ENCODE measurements at regions not wholly inside any gene's neighbourhood (a gene's known extent, or its start where the extent isn't known, plus 50 kb on each side); places are given as distances from the start of the nearest gene placed in this dataset.

DNA sequence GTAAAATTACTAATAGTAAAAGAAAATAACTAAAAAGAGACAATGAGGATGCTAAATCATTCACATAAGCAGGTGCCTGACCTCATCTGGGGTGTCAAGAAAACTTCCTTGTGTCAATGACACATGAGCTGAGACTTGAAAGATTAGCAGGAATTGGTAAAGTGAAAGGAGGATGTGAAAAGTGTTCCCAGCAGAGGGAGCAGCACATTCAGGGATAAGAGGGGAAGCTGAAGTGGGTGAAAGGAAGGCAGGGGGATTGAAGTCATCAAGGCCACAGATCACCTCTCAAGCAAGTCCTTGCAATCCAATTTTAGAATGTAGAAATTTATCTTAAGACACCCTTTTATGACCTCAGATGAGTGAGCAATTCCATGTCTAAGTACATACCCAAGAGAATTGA is 60.2 kb upstream of the ACP3 start (continued):
- TF ChIP-seq, protein P1, sequence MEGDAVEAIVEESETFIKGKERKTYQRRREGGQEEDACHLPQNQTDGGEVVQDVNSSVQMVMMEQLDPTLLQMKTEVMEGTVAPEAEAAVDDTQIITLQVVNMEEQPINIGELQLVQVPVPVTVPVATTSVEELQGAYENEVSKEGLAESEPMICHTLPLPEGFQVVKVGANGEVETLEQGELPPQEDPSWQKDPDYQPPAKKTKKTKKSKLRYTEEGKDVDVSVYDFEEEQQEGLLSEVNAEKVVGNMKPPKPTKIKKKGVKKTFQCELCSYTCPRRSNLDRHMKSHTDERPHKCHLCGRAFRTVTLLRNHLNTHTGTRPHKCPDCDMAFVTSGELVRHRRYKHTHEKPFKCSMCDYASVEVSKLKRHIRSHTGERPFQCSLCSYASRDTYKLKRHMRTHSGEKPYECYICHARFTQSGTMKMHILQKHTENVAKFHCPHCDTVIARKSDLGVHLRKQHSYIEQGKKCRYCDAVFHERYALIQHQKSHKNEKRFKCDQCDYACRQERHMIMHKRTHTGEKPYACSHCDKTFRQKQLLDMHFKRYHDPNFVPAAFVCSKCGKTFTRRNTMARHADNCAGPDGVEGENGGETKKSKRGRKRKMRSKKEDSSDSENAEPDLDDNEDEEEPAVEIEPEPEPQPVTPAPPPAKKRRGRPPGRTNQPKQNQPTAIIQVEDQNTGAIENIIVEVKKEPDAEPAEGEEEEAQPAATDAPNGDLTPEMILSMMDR (IDR thresholded peaks at IDR 0.05; ENCODE audit: poor library complexity, severe bottlenecking) = peak; percentile 44
- TF ChIP-seq POLR2AphosphoS5 (IDR thresholded peaks at IDR 0.05) = no peak

DNA sequence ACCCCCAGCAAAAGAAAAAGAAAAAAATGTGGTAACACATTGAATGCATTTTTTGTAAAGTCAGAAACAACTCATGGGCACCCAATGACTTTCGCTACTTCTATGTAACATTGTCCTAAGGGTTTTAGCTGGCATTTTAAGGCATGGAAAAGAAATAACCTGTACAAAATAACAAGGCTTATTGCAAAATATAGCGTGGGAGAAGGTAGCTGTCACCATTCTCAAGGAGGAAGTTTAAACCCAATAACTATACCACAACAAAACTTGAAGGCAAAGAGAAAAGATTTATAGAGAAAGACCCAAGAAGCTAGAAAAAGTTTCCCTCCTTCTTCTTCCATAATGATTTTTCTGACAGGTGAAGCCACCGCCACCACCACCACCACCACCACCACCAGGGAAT is 55.7 kb upstream of the ACP3 start:
- H3K4me2 ChIP-seq (ENCODE audit: low read length) = no peak overlapping the region
- no peaks in the 10 kb centered on the region for H4K20me1 ChIP-seq (ENCODE audit: insufficient read depth)
- TF ChIP-seq EZH2 (IDR thresholded peaks at IDR 0.05; ENCODE audit: borderline replicate concordance, insufficient read depth, low read length, poor library complexity, severe bottlenecking) = no peak
- no peak for TF ChIP-seq SMC3 (conservative IDR thresholded peaks at IDR 0.05; ENCODE audit: poor library complexity)
- no peak for TF ChIP-seq MXI1 (conservative IDR thresholded peaks at IDR 0.05; ENCODE audit: poor library complexity, severe bottlenecking)
- TF ChIP-seq TAF1 (IDR thresholded peaks at IDR 0.05; ENCODE audit: low read depth) = no peak
- TF ChIP-seq, protein P1 (IDR thresholded peaks at IDR 0.05; ENCODE audit: poor library complexity, severe bottlenecking) = no peak
- no peak for TF ChIP-seq RAD21 (conservative IDR thresholded peaks at IDR 0.05)
- no peak for TF ChIP-seq EP300 (conservative IDR thresholded peaks at IDR 0.05; ENCODE audit: poor library complexity, severe bottlenecking)
- TF ChIP-seq, protein P2, sequence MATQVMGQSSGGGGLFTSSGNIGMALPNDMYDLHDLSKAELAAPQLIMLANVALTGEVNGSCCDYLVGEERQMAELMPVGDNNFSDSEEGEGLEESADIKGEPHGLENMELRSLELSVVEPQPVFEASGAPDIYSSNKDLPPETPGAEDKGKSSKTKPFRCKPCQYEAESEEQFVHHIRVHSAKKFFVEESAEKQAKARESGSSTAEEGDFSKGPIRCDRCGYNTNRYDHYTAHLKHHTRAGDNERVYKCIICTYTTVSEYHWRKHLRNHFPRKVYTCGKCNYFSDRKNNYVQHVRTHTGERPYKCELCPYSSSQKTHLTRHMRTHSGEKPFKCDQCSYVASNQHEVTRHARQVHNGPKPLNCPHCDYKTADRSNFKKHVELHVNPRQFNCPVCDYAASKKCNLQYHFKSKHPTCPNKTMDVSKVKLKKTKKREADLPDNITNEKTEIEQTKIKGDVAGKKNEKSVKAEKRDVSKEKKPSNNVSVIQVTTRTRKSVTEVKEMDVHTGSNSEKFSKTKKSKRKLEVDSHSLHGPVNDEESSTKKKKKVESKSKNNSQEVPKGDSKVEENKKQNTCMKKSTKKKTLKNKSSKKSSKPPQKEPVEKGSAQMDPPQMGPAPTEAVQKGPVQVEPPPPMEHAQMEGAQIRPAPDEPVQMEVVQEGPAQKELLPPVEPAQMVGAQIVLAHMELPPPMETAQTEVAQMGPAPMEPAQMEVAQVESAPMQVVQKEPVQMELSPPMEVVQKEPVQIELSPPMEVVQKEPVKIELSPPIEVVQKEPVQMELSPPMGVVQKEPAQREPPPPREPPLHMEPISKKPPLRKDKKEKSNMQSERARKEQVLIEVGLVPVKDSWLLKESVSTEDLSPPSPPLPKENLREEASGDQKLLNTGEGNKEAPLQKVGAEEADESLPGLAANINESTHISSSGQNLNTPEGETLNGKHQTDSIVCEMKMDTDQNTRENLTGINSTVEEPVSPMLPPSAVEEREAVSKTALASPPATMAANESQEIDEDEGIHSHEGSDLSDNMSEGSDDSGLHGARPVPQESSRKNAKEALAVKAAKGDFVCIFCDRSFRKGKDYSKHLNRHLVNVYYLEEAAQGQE (IDR thresholded peaks at IDR 0.05; ENCODE audit: borderline replicate concordance) = no peak
- TF ChIP-seq POLR2AphosphoS5 (IDR thresholded peaks at IDR 0.05) = no peak
- H3F3A ChIP-seq (ENCODE audit: insufficient read depth, low read length, poor library complexity, severe bottlenecking) = no peaks in the 10 kb centered on the region
- H3K27me3 ChIP-seq (ENCODE audit: insufficient read depth, low read depth, low read length) = no peaks in the 10 kb centered on the region
- no peak overlapping the region for H3K9ac ChIP-seq (ENCODE audit: low read length)
- no peak overlapping the region for H3K27ac ChIP-seq (ENCODE audit: low read length)
- H2AFZ ChIP-seq (ENCODE audit: low read depth, low read length) = no peak overlapping the region
- no peak overlapping the region for H3K4me3 ChIP-seq (ENCODE audit: low read length)
- no peaks in the 10 kb centered on the region for H3K79me2 ChIP-seq (replicated peaks; ENCODE audit: insufficient read depth, low read length)
- no peaks in the 10 kb centered on the region for H3K9me3 ChIP-seq (ENCODE audit: low read length)
- no peaks in the 10 kb centered on the region for H3K9me2 ChIP-seq (ENCODE audit: insufficient read depth, low read length)
- no peaks in the 10 kb centered on the region for H3K36me3 ChIP-seq (ENCODE audit: insufficient read depth, low read length)

DNA sequence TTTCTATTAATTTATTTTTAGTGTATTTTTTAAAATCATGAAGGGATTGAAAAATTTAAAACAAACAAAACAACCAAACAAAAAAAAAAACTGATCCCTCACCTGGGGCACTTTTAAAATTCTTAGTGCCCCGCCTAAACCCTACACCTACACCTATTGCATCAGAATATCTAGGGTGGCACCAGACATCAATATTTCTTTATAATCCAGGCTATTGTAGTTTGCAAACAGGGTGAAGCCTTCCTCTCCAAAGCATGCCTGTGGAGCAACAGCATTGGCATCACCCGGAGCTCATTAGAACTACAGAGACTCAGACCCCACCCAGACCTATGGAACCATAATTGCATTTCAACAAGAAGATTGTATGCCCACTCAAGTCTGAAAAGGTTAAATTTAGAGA is 54.9 kb upstream of the ACP3 start:
- Histone ChIP-seq H3F3A (ENCODE audit: insufficient read depth, low read length, poor library complexity, severe bottlenecking) (no peaks in the 10 kb centered on the region), H3K27ac (ENCODE audit: low read length) (no peak overlapping the region), H3K36me3 (ENCODE audit: insufficient read depth, low read length) (no peaks in the 10 kb centered on the region), H4K20me1 (ENCODE audit: insufficient read depth) (no peaks in the 10 kb centered on the region), H3K9me3 (ENCODE audit: low read length) (no peaks in the 10 kb centered on the region), H3K9ac (ENCODE audit: low read length) (no peak overlapping the region), H2AFZ (ENCODE audit: low read depth, low read length) (no peak overlapping the region), H3K9me2 (ENCODE audit: insufficient read depth, low read length) (no peaks in the 10 kb centered on the region), H3K4me2 (ENCODE audit: low read length) (no peak overlapping the region), H3K27me3 (ENCODE audit: insufficient read depth, low read depth, low read length) (no peaks in the 10 kb centered on the region), H3K79me2 (replicated peaks; ENCODE audit: insufficient read depth, low read length) (no peaks in the 10 kb centered on the region), H3K4me3 (ENCODE audit: low read length) (no peak overlapping the region)
- no peak for TF ChIP-seq RAD21 (conservative IDR thresholded peaks at IDR 0.05)

Measured in neural cell (in vitro differentiated cells).